DOHH2 (cell line): ENCODE measurements at regions not wholly inside any gene's neighbourhood (a gene's known extent, or its start where the extent isn't known, plus 50 kb on each side); places are given as distances from the start of the nearest gene placed in this dataset.

Source experiments
- H3F3A ChIP-seq: fragments of 200-600 bp; sonication (generic), shearing (Covaris generic); 2 replicates; pipeline ENCODE4 v1.6.0; 2016; ENCODE audit warnings: antibody characterized with exemption, mild to moderate bottlenecking; ENCODE audit not compliant: control insufficient read depth, insufficient read depth
- H3K27ac ChIP-seq: fragments of 200-600 bp; sonication (generic); 2 replicates; pipeline ENCODE4 v1.5.1; 2014; ENCODE audit warnings: low read depth, mild to moderate bottlenecking, low read length, moderate library complexity
- H3K27me3 ChIP-seq: fragments of 200-600 bp; sonication (generic); 2 replicates; pipeline ENCODE4 v1.6.1; 2014; ENCODE audit warnings: mild to moderate bottlenecking, low read length, mixed read lengths; ENCODE audit not compliant: control insufficient read depth
- H3K36me3 ChIP-seq: fragments of 200-600 bp; sonication (generic); 2 replicates; pipeline ENCODE4 v1.6.1; 2014; ENCODE audit warnings: mild to moderate bottlenecking, low read length, moderate library complexity, mixed read lengths; ENCODE audit not compliant: control insufficient read depth
- H3K4me1 ChIP-seq: fragments of 200-600 bp; sonication (generic); 2 replicates; pipeline ENCODE4 v1.6.1; 2014; ENCODE audit warnings: mild to moderate bottlenecking, low read length, mixed read lengths; ENCODE audit not compliant: control insufficient read depth
- H3K4me2 ChIP-seq: fragments of 200-600 bp; sonication (generic); 2 replicates; pipeline ENCODE4 v1.6.0; 2014; ENCODE audit warnings: mild to moderate bottlenecking, low read length, moderate library complexity
- H3K4me3 ChIP-seq: fragments of 200-600 bp; sonication (generic); 2 replicates; pipeline ENCODE4 v1.5.1; 2014; ENCODE audit warnings: mild to moderate bottlenecking, low read length, mixed read lengths
- H3K79me2 ChIP-seq: fragments of 200-600 bp; sonication (generic); 2 replicates; pipeline ENCODE4 v1.6.1; 2014; ENCODE audit warnings: mild to moderate bottlenecking, low read length, mixed read lengths; ENCODE audit not compliant: control insufficient read depth
- H3K9me2 ChIP-seq: fragments of 200-600 bp; sonication (generic); replicated peaks from 2 replicates; pipeline ENCODE4 v1.6.1; 2014; ENCODE audit warnings: mild to moderate bottlenecking, low read length, mixed read lengths; ENCODE audit not compliant: control insufficient read depth
- H3K9me3 ChIP-seq: fragments of 200-600 bp; sonication (generic); 2 replicates; pipeline ENCODE4 v1.6.1; 2014; ENCODE audit warnings: antibody characterized with exemption, low read length, mixed read lengths; ENCODE audit not compliant: control insufficient read depth, insufficient read depth
- H4K20me1 ChIP-seq: fragments of 200-600 bp; sonication (generic); 2 replicates; pipeline ENCODE4 v1.6.0; 2014; ENCODE audit warnings: low read depth, mild to moderate bottlenecking, antibody characterized with exemption, low read length, moderate library complexity; ENCODE audit not compliant: control insufficient read depth, insufficient read depth
- CTCF ChIP-seq: fragments of 200-600 bp; sonication (generic); IDR thresholded peaks from one replicate; pipeline ENCODE4 v1.5.1; 2014; ENCODE audit warnings: antibody characterized with exemption, mild to moderate bottlenecking, low read depth, low read length; ENCODE audit not compliant: poor library complexity, severe bottlenecking
- EZH2phosphoT487 ChIP-seq: fragments of 200-600 bp; sonication (generic); IDR thresholded peaks from 2 replicates; pipeline ENCODE4 v1.6.1; 2017; ENCODE audit warnings: borderline replicate concordance, mild to moderate bottlenecking, antibody characterized with exemption, low read length, moderate library complexity, mixed read lengths

DNA sequence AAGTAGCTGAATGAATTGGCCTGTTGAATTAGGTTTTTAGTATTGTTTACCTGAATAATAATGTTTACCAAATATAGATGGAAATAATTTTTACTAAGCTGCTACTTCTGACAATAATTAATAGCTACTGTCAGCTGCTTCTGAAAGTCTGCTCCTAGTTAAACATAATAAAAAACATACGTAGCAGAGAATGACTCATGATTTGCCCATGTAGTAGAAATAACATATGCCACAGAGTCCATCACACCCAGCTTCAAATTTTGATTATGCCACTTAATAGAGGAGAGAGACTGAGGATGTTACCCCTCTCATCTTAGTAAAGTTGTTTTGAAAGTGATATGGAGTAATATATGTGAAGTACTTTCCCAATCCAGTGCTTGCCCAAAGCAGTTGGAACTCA, 57.6 kb upstream of the MDFIC start:
- no peak overlapping the region for H3K4me2 ChIP-seq
- no peaks in the 10 kb centered on the region for H3K36me3 ChIP-seq
- no peaks in the 10 kb centered on the region for H4K20me1 ChIP-seq
- H3K9me2 ChIP-seq = no peaks in the 10 kb centered on the region
- no peak overlapping the region for H3K4me3 ChIP-seq
- H3K79me2 ChIP-seq = no peaks in the 10 kb centered on the region
- peaks cover 12% of the 10 kb centered on the region; the same call in 1 of the 2 replicates for H3K27me3 ChIP-seq
- no peaks in the 10 kb centered on the region for H3F3A ChIP-seq
- no peaks in the 10 kb centered on the region for H3K4me1 ChIP-seq
- no peak for TF ChIP-seq EZH2phosphoT487
- TF ChIP-seq CTCF = no peak
- H3K27ac ChIP-seq = no peak overlapping the region
- H3K9me3 ChIP-seq = no peaks in the 10 kb centered on the region

- H3K9me3 ChIP-seq = no peaks in the 10 kb centered on the region
- no peaks in the 10 kb centered on the region for H3F3A ChIP-seq
- no peaks in the 10 kb centered on the region for H3K36me3 ChIP-seq
- H3K4me3 ChIP-seq = no peak overlapping the region
- peaks cover 8% of the 10 kb centered on the region; the same call in 1 of the 2 replicates for H3K27me3 ChIP-seq
- no peaks in the 10 kb centered on the region for H3K9me2 ChIP-seq
- no peak overlapping the region for H3K27ac ChIP-seq
- no peaks in the 10 kb centered on the region for H4K20me1 ChIP-seq
- no peak overlapping the region for H3K4me2 ChIP-seq
- TF ChIP-seq CTCF (peak; percentile 83), EZH2phosphoT487 (no peak)
- H3K79me2 ChIP-seq = no peaks in the 10 kb centered on the region
- no peaks in the 10 kb centered on the region for H3K4me1 ChIP-seq
These were observed 56.3 kb upstream of the MDFIC start for GRCh38 chr7:114865564-114865963.
